Natural killer cell (primary cell): ENCODE measurements at regions not wholly inside any gene's neighbourhood (a gene's known extent, or its start where the extent isn't known, plus 50 kb on each side); places are given as distances from the start of the nearest gene placed in this dataset.

ENCODE experiments used
- ATAC-seq, 3 donors: fragments of 150-1000 bp in 2 of 3; fragments of 200-7000 bp in 1 of 3; cut with Tn5 transposase; 1 replicate in 1 of 3; 2 replicates in 2 of 3; pipeline ENCODE4 v1.10.0; 2021; ENCODE audit warnings: mild to moderate bottlenecking in 2 of 3, moderate library complexity in 2 of 3
- DNase-seq, 2 donors: peaks; one replicate each; pipeline versions ENCODE4 v3.0.0 to v3.0.0-alpha.2; 2013 to 2021; ENCODE audit warnings: mixed read lengths in 1 of 2
- H3K27ac ChIP-seq: one replicate; pipeline ENCODE4 v1.5.1; 2013; ENCODE audit warnings: mild to moderate bottlenecking, low read length
- H3K27me3 ChIP-seq: one replicate; pipeline ENCODE4 v1.6.1; 2013; ENCODE audit warnings: low read length; ENCODE audit not compliant: control insufficient read depth, insufficient read depth
- H3K36me3 ChIP-seq: one replicate; pipeline ENCODE4 v1.6.1; 2013; ENCODE audit warnings: low read length; ENCODE audit not compliant: control insufficient read depth, insufficient read depth
- H3K4me1 ChIP-seq: one replicate; pipeline ENCODE4 v1.6.1; 2013; ENCODE audit warnings: low read length; ENCODE audit not compliant: control insufficient read depth, insufficient read depth
- H3K4me3 ChIP-seq: one replicate; pipeline ENCODE4 v1.5.1; 2013; ENCODE audit warnings: low read length
- H3K9me3 ChIP-seq: one replicate; pipeline ENCODE4 v1.6.1; 2013; ENCODE audit warnings: low read length; ENCODE audit not compliant: control insufficient read depth, insufficient read depth
- H3K27ac Mint-ChIP-seq, 2 donors: one replicate each; pipeline ENCODE4 v1.8.0; 2022; ENCODE audit warnings: mild to moderate bottlenecking in 2 of 2, mixed read lengths in 2 of 2, moderate library complexity in 1 of 2
- H3K27me3 Mint-ChIP-seq, 2 donors: one replicate each; pipeline ENCODE4 v1.8.0; 2022; ENCODE audit warnings: low read depth in 2 of 2, mixed read lengths in 2 of 2
- H3K36me3 Mint-ChIP-seq: one replicate; pipeline ENCODE4 v1.8.0; 2022; ENCODE audit warnings: mixed read lengths
- H3K4me1 Mint-ChIP-seq, 2 donors: one replicate each; pipeline ENCODE4 v1.8.0; 2022; ENCODE audit warnings: mixed read lengths in 2 of 2
- H3K4me3 Mint-ChIP-seq: one replicate; pipeline ENCODE4 v1.8.0; 2022; ENCODE audit warnings: mild to moderate bottlenecking, moderate library complexity, mixed read lengths
- H3K9me3 Mint-ChIP-seq, 2 donors: one replicate each; pipeline ENCODE4 v1.8.0; 2022; ENCODE audit warnings: mixed read lengths in 2 of 2
- CTCF ChIP-seq: fragments of 200-600 bp; IDR thresholded peaks from one replicate; pipeline ENCODE4 v1.8.0; 2022; ENCODE audit warnings: antibody characterized with exemption
- WGBS: methylation state at CpG from one replicate; pipeline ENCODE4 v1.1.7; 2013; ENCODE audit warnings: missing lambda C conversion rate; ENCODE audit not compliant: insufficient coverage; 5-methylcytosine and 5-hydroxymethylcytosine counted together
- intact Hi-C: fragments of 100-400 bp; cut with micrococcal nuclease; formaldehyde crosslinking; loops from one replicate; pipeline ENCODE4 v1.14.2; 2022

GRCh38 chr5:56607551-56607950 is 207.8 kb upstream of the MAP3K1 start:
- no peaks in the 10 kb centered on the region for H3K27me3 Mint-ChIP-seq
- H3K4me3 ChIP-seq, result no peak overlapping the region
- H3K4me1 ChIP-seq, result peaks cover 16% of the 10 kb centered on the region
- no peak for DNase-seq
- H3K4me1 Mint-ChIP-seq, result peaks cover 36 to 55% of the 10 kb centered on the region in 2 donors
- ATAC-seq, result no peak
- H3K27me3 ChIP-seq, result no peaks in the 10 kb centered on the region
- peaks cover 13% of the 10 kb centered on the region for H3K36me3 Mint-ChIP-seq
- H3K36me3 ChIP-seq, result no peaks in the 10 kb centered on the region
- H3K9me3 ChIP-seq, result no peaks in the 10 kb centered on the region
- no peak for TF ChIP-seq CTCF
- H3K27ac ChIP-seq, result no peak overlapping the region
- no peak overlapping the region for H3K27ac Mint-ChIP-seq
- H3K4me3 Mint-ChIP-seq, result no peak overlapping the region
- intact Hi-C loops, result no loop called here
- WGBS, result 91% methylated on average over 3 of the region's 4 CpGs
- H3K9me3 Mint-ChIP-seq, result peaks cover 3 to 4% of the 10 kb centered on the region in 2 donors

GRCh38 chr5:56607074-56607473 is 208.3 kb upstream of the MAP3K1 start:
- Mint-ChIP-seq H3K4me1 (peaks cover 33 to 52% of the 10 kb centered on the region in 2 donors), H3K9me3 (peaks cover 3 to 4% of the 10 kb centered on the region in 2 donors), H3K36me3 (peaks cover 13% of the 10 kb centered on the region), H3K27me3 (no peaks in the 10 kb centered on the region), H3K4me3 (no peak overlapping the region), H3K27ac (no peak overlapping the region)
- 80% methylated on average over 4 of the region's 4 CpGs for WGBS
- intact Hi-C loops, result no loop called here
- H3K27ac ChIP-seq, result no peak overlapping the region
- TF ChIP-seq CTCF, result no peak
- ATAC-seq (no peak), DNase-seq (no peak)
- H3K27me3 ChIP-seq, result no peaks in the 10 kb centered on the region
- no peaks in the 10 kb centered on the region for H3K36me3 ChIP-seq
- H3K4me1 ChIP-seq, result peaks cover 13% of the 10 kb centered on the region
- no peak overlapping the region for H3K4me3 ChIP-seq
- H3K9me3 ChIP-seq, result no peaks in the 10 kb centered on the region

- Histone ChIP-seq H3K4me1 (peaks cover 13% of the 10 kb centered on the region), H3K9me3 (no peaks in the 10 kb centered on the region), H3K27me3 (no peaks in the 10 kb centered on the region), H3K4me3 (no peak overlapping the region), H3K36me3 (no peaks in the 10 kb centered on the region), H3K27ac (no peak overlapping the region)
- Mint-ChIP-seq H3K36me3 (peaks cover 6% of the 10 kb centered on the region), H3K4me1 (peaks cover 27 to 44% of the 10 kb centered on the region in 2 donors), H3K4me3 (no peak overlapping the region), H3K27me3 (no peaks in the 10 kb centered on the region), H3K27ac (no peak overlapping the region), H3K9me3 (peaks cover 0 to 2% of the 10 kb centered on the region in 2 donors)
- DNase-seq (no peak), ATAC-seq (no peak)
- no peak for TF ChIP-seq CTCF
- WGBS, result 94% methylated on average over 3 of the region's 3 CpGs
- intact Hi-C loops, result no loop called here
These were observed 209.2 kb upstream of the MAP3K1 start for GRCh38 chr5:56606192-56606591.

- intact Hi-C loops, result no loop called here
- WGBS, result 88% methylated on average over 5 of the region's 5 CpGs
- no peak overlapping the region for H3K27ac ChIP-seq
- H3K27me3 ChIP-seq, result no peaks in the 10 kb centered on the region
- H3K36me3 Mint-ChIP-seq, result no peaks in the 10 kb centered on the region
- ATAC-seq (no peak), DNase-seq (no peak)
- H3K4me1 Mint-ChIP-seq, result peaks cover 17 to 34% of the 10 kb centered on the region in 2 donors
- H3K9me3 ChIP-seq, result no peaks in the 10 kb centered on the region
- no peak for TF ChIP-seq CTCF
- no peak overlapping the region for H3K4me3 Mint-ChIP-seq
- H3K4me1 ChIP-seq, result peaks cover 8% of the 10 kb centered on the region
- no peak overlapping the region for H3K27ac Mint-ChIP-seq
- H3K27me3 Mint-ChIP-seq, result no peaks in the 10 kb centered on the region
- no peak overlapping the region for H3K4me3 ChIP-seq
- no peaks in the 10 kb centered on the region for H3K36me3 ChIP-seq
- no peaks in the 10 kb centered on the region for H3K9me3 Mint-ChIP-seq
These were observed 210.1 kb upstream of the MAP3K1 start for GRCh38 chr5:56605231-56605630.
